NCI-H510A treated with DMSO at 0.1 percent for 48 hours (cell line): ENCODE measurements at regions not wholly inside any gene's neighbourhood (a gene's known extent, or its start where the extent isn't known, plus 50 kb on each side); places are given as distances from the start of the nearest gene placed in this dataset.

Experiments
- DNase-seq: peaks from one replicate; lab custom pipeline; 2025; lab: John Stamatoyannopoulos, UW

DNA sequence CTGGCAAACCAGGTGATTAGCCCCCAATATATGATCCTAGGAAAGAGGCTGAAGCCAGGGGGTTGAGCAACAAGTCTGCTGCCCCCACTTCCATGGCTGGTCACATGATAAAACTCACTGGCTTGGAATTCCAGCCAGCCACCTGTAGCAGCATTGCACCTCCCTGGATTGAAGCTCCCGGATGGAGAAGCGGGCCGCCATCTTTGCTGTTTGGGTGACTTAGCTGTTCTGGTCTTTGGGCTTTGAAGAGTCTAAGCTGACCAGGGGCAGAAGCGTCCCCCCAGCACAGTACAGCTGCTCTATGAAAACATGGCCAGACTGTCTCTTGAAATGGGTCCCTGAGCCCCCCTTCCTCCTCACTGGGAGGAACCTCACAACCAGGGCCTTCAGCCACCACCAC, 610.2 kb downstream of the ANXA1 start:
- DNase-seq, result no peak

- DNase-seq, result no peak
These were observed 622.2 kb downstream of the ANXA1 start for GRCh38 chr9:73773896-73774295.

- DNase-seq, result no peak
These were observed 624.1 kb downstream of the ANXA1 start for GRCh38 chr9:73775757-73776156.

- DNase-seq, result no peak
These were observed 629.3 kb downstream of the ANXA1 start for GRCh38 chr9:73780916-73781315.

GRCh38 chr9:73782166-73782565, 630.5 kb downstream of the ANXA1 start:
- DNase-seq, result no peak

- no peak for DNase-seq
These were observed 647.8 kb downstream of the ANXA1 start for GRCh38 chr9:73799446-73799845.

DNA sequence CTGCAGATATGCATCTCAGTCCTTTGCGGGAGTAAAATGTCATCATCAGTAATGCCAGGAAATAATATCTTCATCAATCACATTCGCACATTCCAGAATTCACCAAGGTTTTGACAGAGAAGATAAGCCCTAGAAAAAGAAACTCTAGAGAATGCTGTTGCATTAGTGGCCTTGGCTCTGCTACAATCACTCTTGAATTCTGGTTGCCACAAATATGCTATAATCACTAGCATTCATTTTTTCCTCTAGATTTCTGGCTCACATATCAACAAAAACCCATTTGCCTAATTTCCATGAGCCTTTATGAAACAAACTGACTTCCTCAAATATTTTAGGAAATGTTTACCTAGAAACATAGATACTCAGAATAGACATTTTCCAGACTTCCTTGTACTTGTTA, 653.4 kb downstream of the ANXA1 start:
- no peak for DNase-seq

DNA sequence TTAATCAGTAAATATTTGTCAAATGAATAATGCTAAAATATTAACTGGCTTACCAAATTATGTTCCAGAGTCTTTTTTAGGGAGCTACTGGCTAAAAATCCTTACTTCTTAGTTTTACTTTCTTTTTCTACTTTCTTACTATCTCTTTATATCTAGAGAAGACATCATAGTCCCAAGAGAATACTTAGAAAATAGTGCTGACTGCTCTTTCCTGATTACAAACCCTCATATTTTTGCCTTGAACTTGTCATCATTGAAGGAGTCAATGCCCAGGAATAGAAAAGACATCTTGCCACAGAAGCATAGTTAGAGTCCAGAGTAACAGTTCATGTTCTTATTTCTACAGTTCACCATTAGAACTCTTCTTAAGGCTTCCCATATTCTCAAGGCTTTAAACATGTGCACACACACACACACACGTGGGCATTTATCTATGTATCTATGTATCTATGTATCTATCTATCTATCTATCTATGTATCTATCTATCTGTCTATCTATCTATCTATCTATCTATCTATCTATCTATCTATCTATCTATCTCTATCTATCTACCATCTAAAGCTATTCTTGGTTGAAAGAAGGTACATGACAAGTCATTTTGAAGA, 654.3 kb downstream of the ANXA1 start:
- DNase-seq, result no peak

DNA sequence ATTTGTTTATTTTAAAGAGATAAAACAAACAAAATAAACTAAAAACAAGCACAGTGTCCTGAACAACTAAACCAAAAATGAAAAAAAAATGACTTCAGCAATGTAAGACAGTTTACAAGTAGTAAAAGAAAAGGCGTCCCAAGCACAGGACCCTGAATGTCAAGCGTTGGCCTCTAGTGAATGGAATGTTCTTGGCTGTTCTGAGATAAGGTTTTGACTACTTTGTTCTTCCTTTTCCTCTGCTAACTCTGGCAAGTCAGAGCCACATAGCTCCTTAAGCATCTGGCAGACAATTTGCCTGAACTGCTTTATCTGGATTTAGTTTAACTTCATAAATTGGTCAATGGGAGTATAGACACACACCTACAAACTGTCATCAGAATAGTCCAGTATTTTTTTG, 655.2 kb downstream of the ANXA1 start:
- DNase-seq, result no peak

DNA sequence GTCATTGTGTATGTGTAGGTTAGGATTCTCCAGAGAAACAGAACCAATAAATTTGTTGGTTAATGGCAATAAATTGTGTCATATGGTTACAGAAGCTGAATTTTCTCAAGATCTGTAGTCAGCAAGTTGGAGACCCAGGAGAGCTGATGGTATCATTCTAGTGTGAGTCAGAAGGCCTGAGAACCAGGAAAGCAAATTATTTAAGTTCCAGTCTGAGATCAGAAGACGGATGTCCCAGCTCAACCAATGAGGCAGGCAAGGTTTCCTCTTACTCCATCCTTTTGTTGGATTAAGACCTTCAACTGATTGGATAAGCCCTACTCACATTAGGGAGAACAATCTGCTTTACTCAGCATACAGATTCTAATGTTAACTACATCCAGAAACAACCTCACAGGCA, 656.3 kb downstream of the ANXA1 start:
- no peak for DNase-seq

- DNase-seq, result no peak
These were observed 659.0 kb downstream of the ANXA1 start for GRCh38 chr9:73810585-73811215.

DNA sequence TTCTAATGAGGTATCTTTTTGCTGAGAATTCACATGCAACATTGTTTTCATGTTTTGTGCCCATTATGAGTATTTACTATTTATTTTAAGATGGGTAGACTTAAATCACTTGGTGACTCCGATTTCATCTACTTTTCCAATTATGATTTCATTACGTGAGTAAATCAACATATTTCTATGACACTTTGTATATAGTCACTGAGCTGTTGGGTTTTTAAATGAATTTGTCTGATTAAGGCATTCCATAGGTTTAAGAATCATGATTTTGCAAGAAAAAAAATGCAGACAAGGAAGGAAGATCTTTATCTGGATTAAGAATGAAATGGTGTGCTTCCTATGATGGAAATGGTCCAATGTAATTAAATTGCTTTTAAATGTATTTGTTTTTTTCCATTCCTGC, 661.9 kb downstream of the ANXA1 start:
- DNase-seq, result no peak

DNA sequence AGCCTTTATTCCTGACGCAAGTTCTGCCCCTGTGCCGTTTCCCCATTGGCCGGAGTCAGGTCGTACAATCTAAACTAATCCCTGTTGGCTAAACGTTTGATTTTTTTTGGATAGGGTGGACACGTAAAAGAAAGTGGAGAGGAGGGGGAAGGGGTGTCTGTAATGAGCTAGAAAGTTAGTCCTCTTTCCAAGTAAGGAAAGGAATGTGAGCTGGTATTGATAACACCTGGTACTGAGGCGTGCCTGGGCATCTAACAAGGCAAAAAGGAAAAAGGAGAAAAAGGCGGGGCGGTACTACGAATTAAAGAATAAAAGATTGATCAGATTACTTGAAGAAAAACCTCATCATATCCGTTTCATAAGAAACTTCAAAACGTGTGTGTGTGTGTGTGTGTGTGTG, 665.2 kb downstream of the ANXA1 start:
- no peak for DNase-seq

DNA sequence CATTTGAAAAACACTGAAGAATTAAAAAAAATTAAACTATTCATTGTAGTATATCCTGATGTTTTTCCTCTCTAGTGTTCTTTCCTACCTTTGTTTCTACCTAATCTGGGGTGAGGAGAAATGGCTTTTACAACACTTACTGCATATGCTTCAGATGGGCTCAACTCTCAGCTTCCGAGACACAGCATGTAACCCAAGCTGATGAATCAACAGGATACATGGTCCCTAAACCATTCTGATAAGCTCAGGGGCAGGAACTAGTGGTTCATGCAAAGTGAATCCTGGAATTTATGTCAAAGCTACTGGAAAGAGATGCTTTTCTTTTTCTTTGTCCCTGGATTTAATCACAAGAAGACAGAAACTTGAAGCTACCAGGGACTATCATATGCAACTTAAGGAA, 672.5 kb upstream of the RORB start:
- DNase-seq, result no peak

DNA sequence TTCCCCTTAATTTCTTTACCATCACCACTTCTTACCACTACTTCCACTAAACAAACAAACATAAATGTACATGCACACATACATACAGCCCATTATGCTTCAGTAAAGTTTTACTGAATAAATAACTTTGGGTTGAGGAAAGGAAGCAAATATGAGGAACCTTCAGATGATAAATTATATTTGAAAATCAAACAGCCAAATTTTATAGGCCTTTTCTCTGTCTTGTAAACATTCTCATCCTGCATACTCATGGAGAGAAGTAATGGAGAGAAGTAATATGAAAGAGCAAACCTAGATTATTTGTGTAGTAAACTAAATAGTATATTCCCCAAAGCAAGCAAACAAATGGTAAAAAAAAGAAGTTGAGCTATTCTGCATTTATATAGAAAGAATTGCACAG, 658.3 kb upstream of the RORB start:
- DNase-seq, result no peak

GRCh38 chr9:73839471-73839870, 657.7 kb upstream of the RORB start:
- peak; percentile 6 for DNase-seq

- DNase-seq, result no peak
These were observed 656.1 kb upstream of the RORB start for GRCh38 chr9:73841018-73841417.

- DNase-seq, result no peak
These were observed 653.0 kb upstream of the RORB start for GRCh38 chr9:73844135-73844534.

DNA sequence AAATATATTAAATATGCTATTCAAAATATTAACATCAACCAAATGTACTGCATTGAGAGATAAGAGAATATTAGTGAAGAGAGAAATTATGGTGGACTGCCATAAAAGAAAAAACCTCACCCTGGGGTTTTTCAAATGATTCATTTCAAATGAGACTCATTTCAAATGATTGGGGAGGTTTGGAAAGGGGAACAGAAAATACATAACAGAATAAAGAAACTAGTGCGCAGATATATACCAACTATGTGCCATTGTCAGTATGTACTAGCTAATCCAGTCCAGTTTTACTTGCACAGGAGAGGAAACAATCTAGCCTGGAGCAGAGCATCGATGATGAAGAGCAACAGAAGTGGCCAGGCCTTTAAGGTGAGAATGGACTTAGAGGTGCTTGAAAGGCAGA, 651.6 kb upstream of the RORB start:
- no peak for DNase-seq

DNA sequence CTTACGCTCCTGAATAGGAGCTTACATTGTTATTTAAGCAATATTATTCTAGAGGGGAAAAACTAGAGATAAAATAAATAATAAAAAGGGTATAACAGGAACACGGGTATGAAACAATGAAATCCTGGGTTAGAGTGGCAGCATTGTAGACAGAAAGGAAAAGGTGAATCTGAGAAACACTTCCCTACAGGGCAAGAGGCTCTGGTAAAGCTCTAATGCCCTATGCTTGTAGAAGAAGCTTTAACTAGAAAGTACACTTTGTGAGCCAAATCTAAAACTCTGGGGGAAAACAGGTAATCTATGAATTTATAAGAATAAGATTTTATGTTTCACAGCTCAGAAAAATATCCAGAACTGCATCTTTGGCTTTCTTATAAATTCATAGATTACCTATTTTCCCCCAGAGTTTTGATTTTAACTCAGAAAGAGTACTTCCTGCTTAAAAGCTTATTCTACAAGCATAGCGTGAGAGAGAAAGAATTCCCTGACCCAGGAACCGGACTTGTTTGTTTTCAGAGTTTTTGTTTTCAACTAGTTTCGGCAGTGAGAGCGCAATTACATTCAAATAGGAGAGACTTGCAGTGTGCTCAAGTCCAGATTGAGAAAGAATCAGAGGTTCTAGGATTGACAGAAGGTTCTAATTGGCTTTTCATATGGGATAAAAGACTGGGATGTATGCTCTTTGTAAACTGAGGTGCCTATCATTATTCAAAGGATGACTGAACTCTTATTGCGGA, 651.0 kb upstream of the RORB start:
- no peak for DNase-seq

DNA sequence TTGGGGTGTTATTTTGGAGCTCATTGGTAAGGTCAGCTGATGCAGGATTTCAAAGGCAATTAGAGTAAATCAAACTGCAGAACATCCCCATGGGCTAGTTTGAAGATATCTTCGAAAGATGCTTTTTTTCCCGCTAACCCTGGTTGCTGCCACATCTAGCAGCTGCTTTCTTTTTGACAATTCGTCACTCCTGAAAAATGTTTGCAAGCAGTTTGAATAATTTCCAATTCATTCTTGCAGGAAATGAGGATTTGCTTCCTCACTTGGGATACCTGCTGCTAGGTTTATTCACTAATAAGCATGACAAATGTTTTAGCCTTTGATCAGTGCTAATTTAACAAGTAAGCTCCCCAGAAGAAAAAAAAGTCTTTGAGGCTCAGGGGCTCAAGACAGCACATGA, 649.6 kb upstream of the RORB start:
- no peak for DNase-seq

DNA sequence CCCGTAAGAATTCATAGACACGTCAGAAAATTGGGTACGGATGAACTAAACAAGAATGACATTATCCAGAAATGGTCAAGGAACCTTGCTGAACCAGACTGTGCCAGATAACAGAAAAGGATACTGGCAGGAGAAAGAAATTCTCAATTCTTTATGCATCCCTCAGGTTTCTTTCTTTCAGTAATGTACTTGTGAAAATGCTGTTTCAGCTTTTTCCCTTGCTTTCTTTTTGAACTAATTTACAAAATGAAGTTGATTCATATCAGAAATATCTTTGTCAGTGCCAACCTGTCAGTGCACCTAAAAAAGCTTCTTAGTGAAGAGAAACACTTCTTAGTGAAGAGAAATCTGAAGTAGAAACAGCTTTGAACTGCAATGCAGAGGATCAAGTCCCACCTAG, 643.6 kb upstream of the RORB start:
- no peak for DNase-seq

GRCh38 chr9:73855206-73855605, 641.9 kb upstream of the RORB start:
- DNase-seq, result no peak

GRCh38 chr9:73863924-73864323, 633.2 kb upstream of the RORB start:
- DNase-seq, result no peak
